BLaER1 (cell line): ENCODE measurements at regions not wholly inside any gene's neighbourhood (a gene's known extent, or its start where the extent isn't known, plus 50 kb on each side); places are given as distances from the start of the nearest gene placed in this dataset.

Source experiments
- H3K27ac ChIP-seq: shearing (Covaris generic); formaldehyde crosslinking; 2 replicates; pipeline ENCODE4 v1.8.1; 2022
- H3K27me3 ChIP-seq: shearing (Covaris generic); formaldehyde crosslinking; 2 replicates; pipeline ENCODE4 v1.8.1; 2022
- H3K36me3 ChIP-seq: shearing (Covaris generic); formaldehyde crosslinking; 2 replicates; pipeline ENCODE4 v1.8.1; 2022
- H3K4me1 ChIP-seq: shearing (Covaris generic); formaldehyde crosslinking; 2 replicates; pipeline ENCODE4 v1.8.1; 2022
- H3K4me2 ChIP-seq: shearing (Covaris generic); formaldehyde crosslinking; 2 replicates; pipeline ENCODE4 v1.8.1; 2022
- H3K4me3 ChIP-seq: shearing (Covaris generic); formaldehyde crosslinking; 2 replicates; pipeline ENCODE4 v1.8.1; 2022
- H3K9ac ChIP-seq: shearing (Covaris generic); formaldehyde crosslinking; 2 replicates; pipeline ENCODE4 v1.8.1; 2022
- H3K9me3 ChIP-seq: shearing (Covaris generic); formaldehyde crosslinking; 2 replicates; pipeline ENCODE4 v1.8.1; 2022
- H4K20me1 ChIP-seq: shearing (Covaris generic); formaldehyde crosslinking; 2 replicates; pipeline ENCODE4 v1.8.1; 2022
- Cebpa-rat ChIP-seq: shearing (Covaris generic); IDR thresholded peaks from 2 replicates; pipeline ENCODE4 v1.8.1; 2022

DNA sequence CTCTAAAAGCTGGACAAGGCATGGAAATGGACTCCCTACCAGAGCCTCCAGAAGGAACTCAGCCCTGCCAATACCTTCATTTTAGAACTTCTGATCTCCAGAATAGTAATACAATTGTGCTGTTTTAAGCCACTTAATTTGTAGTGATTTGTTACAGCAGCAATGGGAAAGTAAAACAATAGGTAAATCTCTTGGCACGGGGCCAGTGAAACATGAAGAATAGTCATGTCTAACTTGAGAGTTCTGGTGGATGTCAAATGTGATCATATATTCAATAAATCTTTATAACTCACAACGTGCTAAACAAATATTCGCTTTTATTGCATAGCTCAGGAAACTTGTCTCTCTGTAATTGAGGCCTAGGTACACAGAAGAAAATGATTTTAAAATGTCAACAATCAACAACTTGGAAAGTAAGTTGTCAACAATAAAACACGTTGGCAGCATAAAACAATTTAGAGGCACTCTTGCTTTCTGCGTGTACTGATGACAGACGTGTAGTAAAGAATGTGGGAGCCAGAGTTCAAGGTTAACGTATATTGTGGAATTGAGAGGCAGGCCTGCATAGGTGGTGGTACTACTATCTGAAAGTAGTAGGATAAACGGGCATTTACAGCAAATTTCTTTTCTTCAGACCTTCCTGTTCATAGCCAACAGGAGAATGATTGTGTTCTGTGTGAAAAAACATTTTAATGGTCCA lies 140.5 kb upstream of the OPRM1 start:
- H3K9me3 ChIP-seq, result no peaks in the 10 kb centered on the region; the same call in 1 of the 2 replicates
- H3K4me1 ChIP-seq, result no peaks in the 10 kb centered on the region
- H3K27ac ChIP-seq, result no peak overlapping the region
- no peak overlapping the region for H3K4me3 ChIP-seq
- H3K4me2 ChIP-seq, result no peak overlapping the region
- no peaks in the 10 kb centered on the region for H3K27me3 ChIP-seq
- no peaks in the 10 kb centered on the region for H3K36me3 ChIP-seq
- H3K9ac ChIP-seq, result no peak overlapping the region
- no peak for TF ChIP-seq Cebpa-rat
- H4K20me1 ChIP-seq, result no peaks in the 10 kb centered on the region

DNA sequence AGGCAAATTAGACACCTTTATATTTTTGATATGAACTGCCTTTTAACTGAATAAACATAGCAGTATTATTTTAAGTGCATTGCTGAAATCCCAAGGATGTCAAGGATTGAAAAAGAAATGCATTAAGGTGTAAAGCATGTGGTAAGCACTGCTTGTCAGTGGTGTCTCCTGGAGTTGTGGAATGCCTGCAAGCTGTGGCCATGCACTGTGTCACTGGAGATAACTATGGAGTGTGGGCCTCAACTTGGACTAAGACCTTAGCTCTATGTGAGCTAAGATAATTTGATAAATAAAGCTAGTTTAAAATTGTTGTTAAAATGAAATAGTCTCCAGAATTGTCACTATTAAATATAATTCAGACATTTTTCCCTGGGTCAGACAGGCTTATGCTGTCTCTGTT lies 156.6 kb upstream of the OPRM1 start:
- no peak for TF ChIP-seq Cebpa-rat
- Histone ChIP-seq H3K27ac (no peak overlapping the region), H3K9me3 (peaks cover 30% of the 10 kb centered on the region), H4K20me1 (no peaks in the 10 kb centered on the region), H3K4me1 (no peaks in the 10 kb centered on the region), H3K9ac (no peak overlapping the region), H3K4me2 (no peak overlapping the region), H3K27me3 (no peaks in the 10 kb centered on the region), H3K36me3 (no peaks in the 10 kb centered on the region), H3K4me3 (no peak overlapping the region)

DNA sequence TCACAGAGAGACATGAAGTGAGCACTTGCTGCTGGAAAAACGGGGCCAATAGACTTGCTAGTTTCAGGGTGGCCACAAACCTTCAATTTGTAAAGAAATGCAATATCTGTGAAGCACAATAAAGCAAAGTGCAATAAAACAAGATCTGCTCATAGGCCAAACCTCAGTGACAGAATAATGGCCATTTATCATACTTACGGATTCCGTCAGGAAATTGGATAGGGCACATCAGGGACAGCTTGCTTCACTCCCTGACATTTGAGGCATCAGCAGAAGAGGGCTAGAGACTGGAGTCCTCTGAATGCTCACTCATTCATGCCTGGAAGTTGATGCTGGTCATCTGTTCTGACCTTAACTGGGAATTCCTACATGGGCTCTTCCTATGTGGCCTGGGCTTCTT lies 165.5 kb upstream of the OPRM1 start:
- no peaks in the 10 kb centered on the region for H3K27me3 ChIP-seq
- H3K4me3 ChIP-seq, result no peak overlapping the region
- peaks cover 21% of the 10 kb centered on the region for H3K4me1 ChIP-seq
- H3K4me2 ChIP-seq, result peak overlapping the region; percentile 38
- no peak for TF ChIP-seq Cebpa-rat
- no peaks in the 10 kb centered on the region for H3K36me3 ChIP-seq
- H3K9me3 ChIP-seq, result peaks cover 16% of the 10 kb centered on the region
- no peak overlapping the region for H3K27ac ChIP-seq
- H4K20me1 ChIP-seq, result no peaks in the 10 kb centered on the region
- no peak overlapping the region for H3K9ac ChIP-seq

DNA sequence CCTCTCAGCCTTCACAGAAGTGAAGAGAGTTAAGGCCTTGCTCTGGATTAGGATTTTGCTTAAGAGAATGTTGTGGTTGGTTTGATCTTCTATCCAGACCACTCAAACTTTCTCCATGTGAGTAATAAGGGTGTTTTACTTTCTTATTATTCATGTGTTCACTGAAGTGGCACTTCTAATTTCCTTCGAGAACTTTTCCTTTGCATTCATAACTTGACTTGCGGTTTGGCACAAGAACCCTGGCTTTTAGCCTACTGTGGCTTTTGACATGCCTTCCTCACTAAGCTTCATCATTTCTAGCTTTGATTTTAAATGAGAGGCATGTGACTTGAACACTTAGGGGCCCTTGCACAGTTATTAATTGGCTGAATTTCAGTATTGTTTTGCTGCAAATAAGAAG lies 166.1 kb upstream of the OPRM1 start:
- no peaks in the 10 kb centered on the region for H3K27me3 ChIP-seq
- H3K4me1 ChIP-seq, result peaks cover 21% of the 10 kb centered on the region
- H4K20me1 ChIP-seq, result no peaks in the 10 kb centered on the region
- H3K9me3 ChIP-seq, result peaks cover 14% of the 10 kb centered on the region
- H3K4me3 ChIP-seq, result no peak overlapping the region
- TF ChIP-seq Cebpa-rat, result no peak
- H3K9ac ChIP-seq, result no peak overlapping the region
- H3K36me3 ChIP-seq, result no peaks in the 10 kb centered on the region
- H3K4me2 ChIP-seq, result peak overlapping the region; percentile 38
- no peak overlapping the region for H3K27ac ChIP-seq

DNA sequence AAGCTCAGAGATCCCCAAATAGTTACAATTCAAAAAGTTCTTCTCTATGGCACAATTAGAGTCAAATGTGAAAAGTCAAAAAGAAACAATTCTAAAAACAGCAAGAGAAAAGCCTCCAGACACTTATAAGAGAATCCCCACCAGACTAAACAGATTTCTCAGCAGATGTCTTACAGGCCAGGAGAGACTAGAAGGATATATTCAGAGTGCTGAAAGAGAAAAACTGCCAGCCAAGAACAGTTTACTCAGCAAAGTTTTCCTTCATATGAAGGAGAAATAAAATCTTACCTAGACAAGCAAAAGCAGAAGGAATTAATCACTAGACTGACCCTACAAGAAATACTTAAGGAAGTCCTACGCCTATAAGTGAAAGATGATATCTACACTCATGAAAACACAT lies 176.1 kb upstream of the OPRM1 start:
- H3K9ac ChIP-seq, result no peak overlapping the region
- H3K4me2 ChIP-seq, result no peak overlapping the region
- H3K4me3 ChIP-seq, result no peak overlapping the region
- no peak for TF ChIP-seq Cebpa-rat
- peaks cover 6% of the 10 kb centered on the region for H3K4me1 ChIP-seq
- H3K36me3 ChIP-seq, result no peaks in the 10 kb centered on the region
- no peaks in the 10 kb centered on the region for H3K27me3 ChIP-seq
- H4K20me1 ChIP-seq, result no peaks in the 10 kb centered on the region
- H3K9me3 ChIP-seq, result peaks cover 59% of the 10 kb centered on the region
- no peak overlapping the region for H3K27ac ChIP-seq

DNA sequence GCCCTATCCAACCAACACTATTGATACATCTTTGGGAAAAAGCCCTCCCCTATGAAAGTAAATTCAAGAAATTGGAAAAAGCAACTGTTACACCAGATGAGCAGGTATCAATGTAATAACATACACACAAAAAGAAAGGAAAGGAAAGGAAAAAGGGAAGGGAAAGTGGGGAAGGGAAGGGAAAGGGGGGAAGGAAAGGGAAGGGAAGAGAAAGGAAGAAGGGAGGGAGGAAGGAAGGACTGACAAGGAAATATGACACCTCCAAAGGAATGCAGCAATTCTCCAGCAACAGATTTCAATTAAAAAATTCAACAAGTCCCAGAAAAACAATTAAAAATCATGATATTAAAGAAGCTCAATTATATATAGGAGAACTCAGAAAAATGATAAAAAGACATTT lies 176.9 kb upstream of the OPRM1 start:
- peaks cover 9% of the 10 kb centered on the region for H3K4me1 ChIP-seq
- no peak overlapping the region for H3K27ac ChIP-seq
- no peak for TF ChIP-seq Cebpa-rat
- H3K9me3 ChIP-seq, result peaks cover 61% of the 10 kb centered on the region
- H3K27me3 ChIP-seq, result no peaks in the 10 kb centered on the region
- no peak overlapping the region for H3K9ac ChIP-seq
- H3K36me3 ChIP-seq, result no peaks in the 10 kb centered on the region
- H3K4me3 ChIP-seq, result no peak overlapping the region
- H3K4me2 ChIP-seq, result no peak overlapping the region
- no peaks in the 10 kb centered on the region for H4K20me1 ChIP-seq

DNA sequence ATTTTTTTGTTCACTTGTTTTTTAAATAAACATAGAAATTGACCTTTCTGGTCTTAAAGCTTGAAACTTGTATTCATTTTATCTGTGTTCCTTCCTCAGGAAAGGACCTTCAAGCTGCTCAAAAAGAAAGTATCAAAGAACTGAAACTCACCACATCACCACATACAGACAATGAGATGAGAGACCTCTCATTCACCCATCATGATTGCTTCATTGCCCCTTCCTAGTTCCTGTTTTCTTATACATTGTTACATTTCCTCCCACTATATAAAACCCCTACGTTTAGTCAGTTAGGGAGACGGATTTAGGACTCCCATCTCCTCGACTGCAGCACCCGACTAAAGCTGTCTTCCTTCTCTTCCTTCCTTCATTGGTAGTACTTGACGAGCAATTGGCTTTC lies 180.5 kb upstream of the OPRM1 start:
- Histone ChIP-seq H3K9ac (no peak overlapping the region), H4K20me1 (no peaks in the 10 kb centered on the region), H3K36me3 (no peaks in the 10 kb centered on the region), H3K4me3 (peak overlapping the region; percentile 31; the same call in 1 of the 2 replicates), H3K9me3 (peaks cover 79% of the 10 kb centered on the region), H3K4me2 (peak overlapping the region; percentile 41), H3K27ac (0 out of 2 replicates have a peak overlapping the region, but pooled peaks have one; percentile 3), H3K4me1 (peaks cover 9% of the 10 kb centered on the region), H3K27me3 (no peaks in the 10 kb centered on the region)
- peak; percentile 57; the same call in 1 of the 2 replicates for TF ChIP-seq Cebpa-rat

DNA sequence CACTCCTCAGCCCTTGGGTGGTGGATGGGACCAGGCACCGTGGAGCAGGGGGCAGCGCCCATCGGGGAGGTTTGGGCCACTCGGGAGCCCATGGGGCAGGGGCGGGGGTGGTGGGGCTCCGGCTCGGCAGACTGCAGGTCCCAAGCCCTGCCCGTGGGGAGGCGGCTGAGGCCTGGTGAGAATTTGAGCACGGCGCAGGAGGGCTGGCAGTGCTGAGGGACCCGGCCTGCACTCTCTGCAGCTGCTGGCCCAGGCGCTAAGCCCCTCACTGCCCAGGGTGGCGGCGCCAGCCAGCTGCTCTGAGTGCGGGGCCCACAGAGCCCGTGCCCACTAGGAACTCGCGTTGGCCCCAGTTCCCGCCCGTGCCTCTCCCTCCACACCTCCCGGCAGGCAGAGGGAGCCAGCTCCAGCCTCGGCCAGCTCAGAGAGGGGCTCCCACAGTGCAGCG lies 182.1 kb upstream of the OPRM1 start:
- Histone ChIP-seq H3K9me3 (peaks cover 69% of the 10 kb centered on the region), H3K4me2 (no peak overlapping the region), H4K20me1 (no peaks in the 10 kb centered on the region), H3K27ac (no peak overlapping the region), H3K27me3 (no peaks in the 10 kb centered on the region), H3K9ac (no peak overlapping the region), H3K4me1 (peaks cover 9% of the 10 kb centered on the region), H3K4me3 (no peak overlapping the region), H3K36me3 (no peaks in the 10 kb centered on the region)
- TF ChIP-seq Cebpa-rat, result no peak

DNA sequence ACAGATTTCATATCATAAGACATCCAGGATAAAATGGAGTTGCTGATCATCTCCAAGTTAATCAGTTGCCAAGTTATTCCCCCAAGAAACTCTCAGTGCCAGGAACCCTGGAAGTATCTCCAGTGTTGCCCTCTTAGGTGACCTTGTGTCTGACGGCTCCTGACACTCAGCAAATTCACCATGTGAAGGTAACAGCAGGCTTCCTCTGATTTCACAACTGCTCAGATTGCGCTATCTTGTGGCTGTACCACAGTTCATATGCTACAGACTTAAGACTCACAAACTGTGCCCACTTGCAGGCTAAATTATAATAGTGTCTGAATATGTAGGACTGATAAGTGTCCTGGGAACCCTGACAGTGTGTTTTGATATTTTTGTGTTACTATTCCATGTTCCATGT lies 186.6 kb upstream of the OPRM1 start:
- no peaks in the 10 kb centered on the region for H3K27me3 ChIP-seq

DNA sequence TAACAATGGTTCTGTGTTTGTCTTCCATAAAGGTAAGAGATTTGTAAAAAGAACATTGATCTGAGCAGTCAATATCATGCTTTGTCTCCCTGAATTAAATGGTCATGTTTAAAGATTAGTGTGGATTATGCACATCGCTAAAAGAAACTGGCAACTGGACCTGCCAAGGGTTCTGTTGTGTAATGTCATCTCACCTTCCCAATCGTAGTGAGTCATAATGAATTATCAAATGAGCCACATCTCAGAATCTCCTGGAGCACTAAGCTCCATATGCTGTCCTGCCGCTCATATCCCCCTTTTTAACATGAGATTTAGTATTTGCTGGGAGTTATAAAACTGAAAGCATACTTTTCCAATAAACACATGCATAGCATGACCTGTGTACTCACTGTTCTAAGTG lies 187.0 kb upstream of the OPRM1 start:
- Histone ChIP-seq H3K9ac (no peak overlapping the region), H3K36me3 (no peaks in the 10 kb centered on the region), H3K4me2 (no peak overlapping the region), H3K9me3 (peaks cover 26% of the 10 kb centered on the region), H3K27me3 (no peaks in the 10 kb centered on the region), H3K4me1 (no peaks in the 10 kb centered on the region), H4K20me1 (no peaks in the 10 kb centered on the region), H3K27ac (no peak overlapping the region), H3K4me3 (no peak overlapping the region)
- TF ChIP-seq Cebpa-rat, result no peak

More for the DNA sequence above, 186.6 kb upstream of the OPRM1 start:
- no peaks in the 10 kb centered on the region for H3K36me3 ChIP-seq
- peaks cover 30% of the 10 kb centered on the region for H3K9me3 ChIP-seq
- H3K4me3 ChIP-seq, result no peak overlapping the region
- no peak overlapping the region for H3K27ac ChIP-seq
- H3K4me1 ChIP-seq, result no peaks in the 10 kb centered on the region
- no peaks in the 10 kb centered on the region for H4K20me1 ChIP-seq
- H3K9ac ChIP-seq, result no peak overlapping the region
- TF ChIP-seq Cebpa-rat, result no peak
- no peak overlapping the region for H3K4me2 ChIP-seq
